ACHN (cell line): ENCODE measurements at regions not wholly inside any gene's neighbourhood (a gene's known extent, or its start where the extent isn't known, plus 50 kb on each side); places are given as distances from the start of the nearest gene placed in this dataset.
"Not testable (repeated sequence)": the region's sequence is repeated elsewhere in the genome, so short reads cannot be mapped to it uniquely, and the experiment has no call there.

Source experiments
- DNase-seq: peaks from one replicate; pipeline ENCODE4 v3.0.0-alpha.2; 2015
- in situ Hi-C: cut with HindIII; loops from 2 replicates; pipeline ENCODE4 v1.10.0; 2017; ENCODE audit warnings: low sequenced_read_pairs, low pct_ligation_motif_present, low pct_unique_long_range_greater_than_20kb

DNA sequence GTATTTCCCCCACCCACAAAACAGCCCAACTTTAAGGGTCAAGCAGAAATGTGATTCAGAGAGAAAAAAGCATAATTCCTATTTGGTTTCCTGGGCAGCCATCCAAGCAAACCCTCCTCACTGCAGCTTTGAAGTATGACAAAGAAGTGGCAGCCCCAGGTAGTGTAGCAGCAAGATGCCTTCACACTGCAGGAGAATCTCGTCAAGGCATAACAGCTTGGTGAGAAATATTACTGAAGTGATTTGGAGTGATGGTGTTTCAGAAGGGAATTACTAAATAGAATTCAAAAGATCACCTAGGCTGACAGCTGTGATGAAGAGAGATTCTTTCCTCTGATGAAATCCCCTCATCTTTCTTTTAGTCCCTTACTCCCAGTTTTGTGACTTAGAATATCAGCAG is 173.9 kb downstream of the PYDC2 start:
- in situ Hi-C loops: no loop called here

DNA sequence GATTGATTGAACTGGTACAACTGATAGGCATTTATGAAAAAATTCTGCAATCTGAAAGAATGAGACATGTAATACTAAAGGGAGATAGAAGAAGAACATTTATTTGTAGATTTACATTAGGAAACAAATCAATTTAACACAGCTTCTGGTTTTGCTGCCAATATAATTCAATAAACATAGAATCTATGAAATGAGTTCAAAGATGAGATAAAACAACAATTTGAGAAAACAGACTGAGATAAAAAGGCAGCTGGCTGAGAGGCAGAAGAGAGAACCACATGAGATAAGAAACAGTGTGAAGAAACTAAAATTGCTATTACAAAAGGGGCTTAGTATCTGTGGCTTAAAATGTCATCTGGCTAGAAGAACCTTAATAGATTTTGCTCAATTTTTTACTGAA is 176.6 kb downstream of the PYDC2 start:
- DNase-seq: no peak
- in situ Hi-C loops: no loop called here

More for the DNA sequence above, 173.9 kb downstream of the PYDC2 start:
- no peak for DNase-seq

DNA sequence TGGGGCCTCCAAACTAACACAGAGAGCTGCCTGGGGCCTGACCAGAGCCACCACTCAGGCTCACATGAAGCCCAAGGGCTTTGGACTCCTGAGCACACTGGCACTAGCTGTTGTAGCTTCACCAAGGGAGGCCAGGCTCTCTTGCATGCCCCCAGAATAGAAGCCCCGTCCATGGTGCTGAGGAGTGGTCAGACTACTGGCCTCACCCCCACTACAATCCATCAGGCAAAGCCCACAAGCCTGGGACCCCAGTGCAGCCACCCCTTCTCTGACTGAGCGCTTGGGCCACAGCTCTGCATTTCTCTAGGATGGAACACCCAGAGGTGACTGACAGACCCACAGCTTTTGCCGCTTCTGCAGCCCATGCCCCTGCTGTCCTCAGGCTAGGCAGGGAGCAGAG is 180.8 kb downstream of the PYDC2 start:
- in situ Hi-C loops: no loop called here
- no peak for DNase-seq

DNA sequence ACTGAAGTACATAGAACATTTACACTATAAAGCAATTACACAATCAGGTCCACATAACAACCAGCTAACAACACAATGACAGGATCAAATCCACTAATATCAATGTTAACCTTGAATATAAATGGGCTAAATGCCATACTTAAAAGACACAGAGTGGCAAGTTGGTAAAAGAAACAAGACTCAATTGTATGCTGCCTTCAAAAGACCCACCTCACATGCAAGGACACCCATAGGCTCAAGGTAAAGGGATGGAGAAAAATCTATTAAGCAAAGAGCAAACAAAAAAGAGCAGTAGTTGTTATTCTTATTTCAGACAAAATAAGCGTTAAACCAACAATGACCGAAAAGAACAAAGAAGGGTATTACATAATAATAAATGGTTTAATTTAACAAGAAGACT is 183.3 kb downstream of the PYDC2 start:
- no peak for DNase-seq
- in situ Hi-C loops: no loop called here

DNA sequence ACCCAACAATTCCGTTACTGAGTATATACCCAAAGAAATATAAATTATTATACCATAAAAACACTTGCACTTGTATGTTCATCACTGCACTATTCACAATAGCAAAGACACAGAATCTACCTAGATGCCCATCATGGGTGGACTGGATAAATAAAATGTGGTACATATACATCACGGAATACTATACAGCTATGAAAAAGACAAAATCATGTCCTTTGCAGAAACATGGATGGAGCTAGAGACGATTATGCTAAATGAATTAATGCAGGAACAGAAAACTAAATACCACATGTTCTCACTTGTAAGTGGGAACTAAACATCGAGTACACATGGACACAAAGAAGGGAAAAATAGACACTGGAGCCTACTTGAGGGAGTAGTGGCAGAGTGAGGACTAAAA is 185.3 kb downstream of the PYDC2 start:
- DNase-seq: no peak
- in situ Hi-C loops: no loop called here

DNA sequence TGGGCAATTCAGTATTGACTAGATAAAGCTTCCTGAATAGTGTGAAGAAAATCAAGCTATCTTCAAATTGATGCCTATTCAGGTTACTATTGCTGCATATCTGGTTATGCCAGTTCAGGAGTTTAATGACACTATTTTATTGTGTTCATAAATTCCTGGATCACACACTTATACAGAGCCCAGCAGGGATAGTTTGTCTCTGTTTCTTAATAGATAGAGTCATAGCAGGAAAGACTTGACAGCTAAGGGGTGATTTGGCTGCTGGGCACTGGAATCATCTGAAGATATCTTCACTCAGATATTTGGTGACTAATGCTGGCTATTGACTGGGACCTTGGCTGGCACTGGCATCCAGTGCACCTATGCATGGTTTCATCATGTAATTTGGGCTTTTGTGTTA is 187.8 kb downstream of the PYDC2 start:
- DNase-seq: no peak
- in situ Hi-C loops: no loop called here

DNA sequence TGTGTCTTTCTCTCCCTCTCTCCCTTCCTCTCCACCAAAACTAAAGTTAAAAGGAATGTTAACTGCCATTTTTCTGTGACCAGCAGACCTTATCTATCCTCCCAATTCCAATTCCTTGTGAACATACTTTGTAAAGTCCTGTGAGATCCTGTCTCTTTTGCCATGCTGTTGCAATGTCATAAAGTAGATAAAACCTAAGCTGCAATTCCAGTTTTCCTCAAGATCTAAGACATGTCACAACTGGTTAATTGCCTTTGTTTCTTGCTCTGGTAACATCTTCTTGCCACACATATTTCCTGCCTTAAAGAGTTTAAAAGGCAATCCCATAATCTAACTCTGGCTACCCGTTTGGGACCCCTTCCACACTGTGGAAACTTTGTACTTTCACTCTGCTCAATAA is 188.7 kb downstream of the PYDC2 start:
- in situ Hi-C loops: no loop called here
- DNase-seq: no peak

DNA sequence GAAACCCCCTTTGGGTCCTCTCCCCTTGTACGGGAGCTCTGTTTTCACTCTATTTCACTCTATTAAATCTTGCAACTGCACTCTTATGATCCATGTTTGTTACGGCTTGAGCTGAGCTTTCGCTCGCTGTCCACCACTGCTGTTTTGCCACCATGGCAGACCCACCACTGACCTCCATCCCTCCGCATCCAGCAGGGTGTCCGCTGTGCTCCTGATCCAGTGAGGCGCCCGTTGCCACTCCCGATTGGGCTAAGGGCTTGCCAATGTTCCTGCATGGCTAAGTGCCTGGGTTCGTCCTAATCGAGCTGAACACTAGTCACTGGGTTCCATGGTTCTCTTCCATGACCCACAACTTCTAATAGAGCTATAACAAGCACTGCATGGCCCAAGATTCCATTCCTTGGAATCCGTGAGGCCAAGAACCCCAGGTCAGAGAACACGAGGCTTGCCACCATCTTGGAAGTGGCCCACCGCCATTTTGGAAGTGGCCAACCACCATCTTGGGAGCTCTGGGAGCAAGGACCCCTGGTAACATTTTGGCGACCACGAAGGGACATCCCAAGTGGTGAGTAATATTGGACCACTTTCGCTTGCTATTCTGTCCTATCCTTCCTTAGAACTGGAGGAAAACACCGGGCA is 197.9 kb downstream of the PYDC2 start:
- in situ Hi-C loops, DNase-seq: not testable (repeated sequence)

DNA sequence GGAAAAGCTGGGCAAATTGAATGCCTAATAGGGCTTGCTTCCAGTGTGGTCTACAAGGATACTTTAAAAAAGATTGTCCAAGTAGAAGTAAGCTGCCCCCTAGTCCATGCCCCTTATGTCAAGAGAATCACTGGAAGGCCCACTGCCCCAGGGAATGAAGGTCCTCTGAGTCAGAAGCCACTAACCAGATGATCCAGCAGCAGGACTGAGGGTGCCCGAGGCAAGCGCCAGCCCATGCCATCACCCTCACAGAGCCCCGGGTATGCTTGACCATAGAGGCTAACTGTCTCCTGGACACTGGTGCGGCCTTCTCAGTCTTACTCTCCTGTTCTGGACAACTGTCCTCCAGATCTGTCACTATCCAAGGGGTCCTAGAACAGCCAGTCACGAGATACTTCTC is 201.2 kb downstream of the PYDC2 start:
- in situ Hi-C loops, DNase-seq: not testable (repeated sequence)

DNA sequence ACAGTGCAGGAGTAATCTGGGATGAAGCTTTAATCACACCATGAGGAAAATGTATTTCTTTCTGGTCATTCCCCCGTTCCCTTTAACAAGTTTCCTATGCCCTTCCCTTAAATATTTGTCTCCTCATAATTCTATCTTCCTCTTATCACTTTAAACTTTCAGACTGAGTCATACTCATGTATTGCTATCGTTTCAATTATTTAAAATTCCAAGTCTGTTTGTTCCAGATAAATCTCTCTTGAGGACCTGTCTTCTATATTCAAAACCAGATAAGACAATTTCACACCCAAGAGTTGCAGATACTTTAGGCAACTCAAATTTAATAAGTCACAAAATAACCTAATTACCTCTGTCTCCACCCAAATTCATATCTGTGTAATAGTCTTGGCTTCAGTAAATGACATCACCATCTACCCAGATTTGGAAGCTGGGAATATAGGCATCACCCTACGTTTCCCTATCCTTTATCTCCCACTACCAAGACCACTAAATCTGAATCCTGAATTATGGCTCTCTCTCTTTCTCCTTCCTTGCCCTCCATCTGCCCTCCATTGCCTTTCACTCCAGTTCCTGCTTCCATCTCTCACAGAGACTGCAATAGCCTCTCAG is 220.1 kb downstream of the PYDC2 start:
- in situ Hi-C loops: no loop called here

DNA sequence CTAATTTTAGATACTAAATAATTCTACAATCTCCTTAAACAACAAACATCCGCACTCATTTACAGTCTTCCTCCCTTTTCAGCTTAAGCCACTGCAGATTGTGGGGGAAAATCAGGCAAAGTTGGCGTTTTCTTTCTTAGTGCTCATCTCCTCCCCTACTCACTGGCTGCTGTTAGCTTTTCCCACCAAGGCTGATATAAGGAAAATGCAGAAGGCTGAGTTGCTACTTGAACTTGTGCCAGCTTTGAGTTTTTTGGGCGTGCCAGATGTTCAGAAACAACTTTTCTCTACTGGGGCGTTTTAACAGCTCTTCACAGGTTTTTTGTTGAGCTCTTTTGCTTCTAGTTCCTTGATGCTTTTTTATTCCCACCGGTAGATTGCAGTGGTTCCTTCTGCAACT is 222.0 kb downstream of the PYDC2 start:
- in situ Hi-C loops: no loop called here

More for the DNA sequence above, 220.1 kb downstream of the PYDC2 start:
- DNase-seq: no peak

DNA sequence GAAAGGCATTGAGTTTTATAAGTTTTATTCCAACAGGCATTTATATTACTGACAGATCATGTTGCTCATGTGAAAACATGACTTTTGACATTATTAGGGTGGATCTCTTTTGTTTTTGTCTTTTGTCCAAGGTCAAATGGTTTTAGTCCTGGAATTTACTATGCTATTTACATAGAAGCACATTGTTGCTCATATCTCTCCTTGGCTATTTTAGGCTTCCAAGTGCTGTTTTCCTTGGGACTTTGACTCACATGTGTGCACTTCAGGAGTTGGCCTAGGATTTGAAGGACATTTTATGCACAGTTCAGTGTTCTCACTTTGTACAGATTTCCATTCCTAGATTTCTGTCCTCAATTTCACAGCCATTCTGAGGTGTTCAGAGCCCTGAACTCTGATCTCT is 225.7 kb downstream of the PYDC2 start:
- in situ Hi-C loops: no loop called here
- no peak for DNase-seq

More for the DNA sequence above, 222.0 kb downstream of the PYDC2 start:
- no peak for DNase-seq

DNA sequence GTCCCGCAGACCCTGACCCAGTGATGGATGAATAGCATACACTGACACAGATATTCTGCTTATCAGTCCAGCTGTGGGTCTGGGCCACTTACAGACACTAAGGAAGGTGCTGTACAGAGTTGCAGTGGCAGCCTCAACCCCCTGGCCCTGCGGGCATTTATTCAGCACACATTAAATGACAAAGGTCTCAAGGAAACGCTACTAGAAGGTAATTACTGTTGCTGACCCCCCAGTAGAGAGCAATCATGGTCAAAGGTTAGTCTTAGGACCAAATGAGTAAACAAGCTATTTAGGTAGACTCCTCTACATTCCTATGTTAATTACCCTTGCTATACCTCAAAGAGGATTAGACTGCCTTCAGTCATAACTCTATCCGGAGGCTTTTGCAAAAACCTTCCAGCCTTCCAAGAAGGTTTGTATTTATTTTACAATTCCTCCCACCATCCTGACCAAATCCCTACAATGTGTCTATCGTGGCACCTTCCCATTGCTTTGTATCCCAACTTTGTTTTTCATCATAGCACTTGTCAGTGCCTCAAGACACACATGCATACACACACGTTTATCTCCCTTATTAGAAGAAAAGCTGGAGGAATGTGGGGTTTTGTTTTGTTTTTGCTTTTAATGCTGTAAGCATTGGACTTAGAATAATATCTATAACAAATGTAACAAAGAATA is 227.9 kb downstream of the PYDC2 start:
- DNase-seq: no peak
- in situ Hi-C loops: no loop called here

DNA sequence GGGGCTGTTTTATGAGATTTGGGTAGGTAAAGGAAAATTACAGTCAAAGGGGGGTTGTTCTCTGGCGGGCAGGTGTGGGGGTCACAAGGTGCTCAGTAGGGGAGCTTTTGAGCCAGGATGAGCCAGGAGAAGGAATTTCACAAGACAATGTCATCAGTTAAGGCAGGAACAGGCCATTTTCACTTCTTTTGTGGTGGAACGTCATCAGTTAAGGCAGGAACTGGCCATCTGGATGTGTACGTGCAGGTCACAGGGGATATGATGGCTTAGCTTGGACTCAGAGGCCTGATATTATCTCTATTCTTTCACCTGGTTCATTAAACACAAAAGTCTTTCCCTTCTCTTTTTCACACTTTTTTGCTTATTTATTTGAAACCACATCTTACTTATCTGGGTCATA is 230.2 kb downstream of the PYDC2 start:
- in situ Hi-C loops, DNase-seq: not testable (repeated sequence)

DNA sequence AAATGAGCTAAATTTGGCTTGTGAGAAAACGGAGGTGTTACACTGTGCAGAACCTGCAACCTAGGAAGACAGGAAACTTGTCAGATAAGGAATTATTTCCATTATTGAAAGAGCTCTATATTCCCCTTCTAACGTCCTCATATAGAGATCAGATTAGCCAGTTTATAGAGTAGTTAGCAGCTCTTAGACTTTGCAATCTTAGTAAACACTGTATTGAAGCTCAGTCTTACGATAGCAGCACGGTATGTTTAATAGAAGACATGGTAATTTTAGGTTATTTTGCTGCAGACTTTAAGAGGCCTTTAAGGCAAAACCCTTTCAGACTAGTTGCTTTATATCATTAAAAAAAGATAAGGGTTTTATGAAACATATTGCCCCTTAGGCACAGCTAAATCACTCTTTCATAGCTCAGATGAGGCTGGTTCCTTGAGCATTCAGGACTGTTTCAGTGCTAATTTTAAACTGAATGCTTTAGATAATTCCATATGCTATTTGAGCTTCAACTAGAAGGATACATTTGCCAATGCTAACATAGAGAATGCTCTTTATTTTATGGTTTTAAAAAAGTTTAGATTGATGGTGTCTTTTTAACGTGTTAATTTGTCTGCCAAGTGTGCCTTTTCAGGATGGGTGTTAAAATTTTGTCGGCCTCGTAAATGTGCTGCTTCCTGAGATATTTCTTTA is 234.3 kb downstream of the PYDC2 start:
- in situ Hi-C loops: no loop called here
- DNase-seq: no peak

DNA sequence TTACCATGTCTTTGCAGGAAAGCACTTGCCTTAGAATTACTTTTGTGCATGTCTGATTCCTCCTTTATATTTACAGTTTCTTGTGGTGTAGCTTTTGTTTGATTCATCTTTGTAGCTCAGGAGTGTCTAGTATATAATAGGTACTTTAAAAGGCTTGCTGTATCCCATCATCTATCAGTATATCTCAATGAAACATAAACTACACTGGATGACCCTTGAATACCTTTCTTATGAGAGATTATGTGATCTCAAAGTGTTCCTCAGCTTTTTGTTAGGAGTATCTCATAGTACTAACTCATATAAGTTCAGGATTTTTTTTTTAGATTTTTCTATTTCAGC is 234.8 kb downstream of the PYDC2 start:
- no peak for DNase-seq
- in situ Hi-C loops: no loop called here

DNA sequence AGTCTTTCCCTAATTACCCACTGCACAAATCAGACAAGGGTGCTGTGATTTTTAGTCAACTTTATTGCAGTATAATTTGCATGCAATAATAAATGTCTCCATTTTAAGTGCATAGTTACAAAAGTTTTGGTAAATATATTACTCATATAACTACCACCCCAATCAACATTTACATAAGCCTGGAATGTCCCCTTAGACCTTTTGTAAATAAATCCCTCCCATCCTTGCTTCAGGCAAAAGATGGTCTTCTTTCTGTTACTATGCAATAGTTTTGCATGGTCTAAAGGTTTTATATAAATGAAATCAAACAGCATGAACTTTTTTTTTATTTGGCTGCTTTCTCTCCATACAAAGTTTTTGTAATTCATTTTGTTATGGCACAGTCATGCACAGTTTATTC is 235.4 kb downstream of the PYDC2 start:
- in situ Hi-C loops: no loop called here
- no peak for DNase-seq

DNA sequence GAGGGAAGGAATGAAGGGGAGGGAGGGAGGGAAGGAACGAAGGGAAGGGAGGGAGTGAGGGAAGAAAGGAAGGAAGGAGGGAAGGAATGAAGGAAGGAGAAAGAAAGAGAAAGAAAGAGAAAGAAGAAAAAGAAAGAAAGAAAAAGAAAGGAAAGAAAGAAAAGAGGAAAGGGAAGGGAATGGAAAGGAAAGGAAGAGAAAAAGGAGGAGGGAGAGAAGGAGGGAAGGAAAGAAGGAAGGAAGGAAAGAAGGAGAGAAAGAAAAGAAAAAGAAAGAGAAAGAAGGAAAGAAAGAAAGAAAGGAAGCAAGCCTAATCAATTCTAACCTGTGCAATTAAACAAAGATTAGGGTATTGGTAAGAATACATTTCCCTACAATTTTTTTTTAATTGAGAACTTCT is 238.6 kb downstream of the PYDC2 start:
- DNase-seq: no peak
- in situ Hi-C loops: no loop called here

DNA sequence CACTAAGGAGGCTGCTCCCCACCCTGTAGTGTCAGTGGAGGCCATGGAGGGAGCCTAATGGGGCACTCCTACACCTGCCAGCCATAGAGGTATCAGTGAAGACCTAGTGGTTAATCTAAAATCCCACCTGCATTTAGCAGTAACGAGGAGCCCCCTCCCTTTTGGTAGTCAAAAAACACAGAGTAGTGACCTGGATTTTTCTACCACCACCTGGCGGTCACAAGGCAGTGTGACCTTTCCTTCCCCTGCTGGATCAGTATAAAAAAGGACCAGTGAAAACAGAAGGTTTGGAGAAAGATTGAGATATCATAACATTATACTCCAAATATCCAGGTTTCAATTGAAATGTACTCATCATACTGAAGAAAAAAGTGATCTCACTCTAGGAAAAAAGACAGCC is 241.2 kb downstream of the PYDC2 start:
- in situ Hi-C loops: no loop called here
- DNase-seq: no peak

DNA sequence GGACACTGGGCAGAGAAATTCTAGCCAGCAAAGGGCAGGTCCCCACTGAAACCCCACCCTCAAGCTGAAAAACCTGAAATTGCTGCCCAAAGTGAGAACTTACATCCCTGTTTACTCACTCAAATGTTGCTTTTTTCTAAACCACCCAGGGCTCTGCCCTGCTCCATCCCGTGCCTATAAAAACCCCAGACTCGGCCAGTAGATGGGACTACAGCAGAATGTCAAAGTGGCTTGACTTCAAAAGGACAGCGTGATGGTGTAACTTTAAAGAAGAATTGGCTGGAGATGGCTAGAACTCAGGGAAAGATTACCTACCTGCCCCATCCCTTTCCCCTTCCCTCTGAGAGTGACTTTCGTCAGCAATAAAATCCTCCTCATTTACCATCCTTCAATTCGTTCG is 246.9 kb downstream of the PYDC2 start:
- DNase-seq: no peak
- in situ Hi-C loops: no loop called here
